ENCODE measurements at regions not wholly inside any gene's neighbourhood (a gene's known extent, or its start where the extent isn't known, plus 50 kb on each side); places are given as distances from the start of the nearest gene placed in this dataset.
"Not testable (repeated sequence)": the region's sequence is repeated elsewhere in the genome, so short reads cannot be mapped to it uniquely, and the experiment has no call there.

- DNase-seq: not testable (repeated sequence)
Observed at GRCh38 chr4:186847429-186848131, 123.9 kb upstream of the FAT1 start.

- no peak for DNase-seq
Observed at GRCh38 chr4:186848437-186848836, 124.8 kb upstream of the FAT1 start.

- no peak for DNase-seq
Observed at GRCh38 chr4:186851291-186852072, 127.8 kb upstream of the FAT1 start.

- no peak for DNase-seq
Observed at GRCh38 chr4:186852073-186852420, 128.4 kb upstream of the FAT1 start.

- no peak for DNase-seq
Observed at GRCh38 chr4:186852964-186853391, 129.3 kb upstream of the FAT1 start.

- DNase-seq: no peak
Observed at GRCh38 chr4:186854256-186854655, 130.6 kb upstream of the FAT1 start.

- DNase-seq: no peak
Observed at GRCh38 chr4:186855111-186855510, 131.5 kb upstream of the FAT1 start.

- DNase-seq: no peak
Observed at GRCh38 chr4:186857793-186858192, 134.1 kb upstream of the FAT1 start.

- no peak for DNase-seq
Observed at GRCh38 chr4:186858355-186858754, 134.7 kb upstream of the FAT1 start.

- DNase-seq: no peak
Observed at GRCh38 chr4:186859420-186859819, 135.8 kb upstream of the FAT1 start.

- DNase-seq: no peak
Observed at GRCh38 chr4:186861317-186861716, 137.7 kb upstream of the FAT1 start.

GRCh38 chr4:186871856-186872255 lies 148.2 kb upstream of the FAT1 start:
- no peak for DNase-seq

- DNase-seq: not testable (repeated sequence)
Observed at GRCh38 chr4:186873095-186873494, 149.4 kb upstream of the FAT1 start.

GRCh38 chr4:186875476-186875875 lies 151.8 kb upstream of the FAT1 start:
- no peak for DNase-seq

GRCh38 chr4:186876961-186877626 lies 153.4 kb upstream of the FAT1 start:
- no peak for DNase-seq

GRCh38 chr4:186878203-186878776 lies 154.6 kb upstream of the FAT1 start:
- DNase-seq: no peak

GRCh38 chr4:186881521-186882220 lies 158.0 kb upstream of the FAT1 start:
- DNase-seq: peak; percentile 89

GRCh38 chr4:186882293-186882692 lies 158.6 kb upstream of the FAT1 start:
- DNase-seq: no peak

GRCh38 chr4:186885289-186885688 lies 161.6 kb upstream of the FAT1 start:
- DNase-seq: no peak

- no peak for DNase-seq
Observed at GRCh38 chr4:186886759-186887158, 163.1 kb upstream of the FAT1 start.

GRCh38 chr4:186887291-186887700 lies 163.6 kb upstream of the FAT1 start:
- peak; percentile 26 for DNase-seq

GRCh38 chr4:186887752-186888151 lies 164.1 kb upstream of the FAT1 start:
- DNase-seq: no peak

All from fibroblast of skin of abdomen (primary cell).